SJSA1 (cell line): ENCODE measurements at regions not wholly inside any gene's neighbourhood (a gene's known extent, or its start where the extent isn't known, plus 50 kb on each side); places are given as distances from the start of the nearest gene placed in this dataset.
"Not testable (repeated sequence)": the region's sequence is repeated elsewhere in the genome, so short reads cannot be mapped to it uniquely, and the experiment has no call there.

ENCODE experiments used
- DNase-seq, 2 experiments: peaks; one replicate each; pipeline ENCODE4 v3.0.0-alpha.2; 2015 to 2020; ENCODE audit warnings: low spot score in 2 of 2, low read depth in 1 of 2
- H3K27ac ChIP-seq: fragments of 250-450 bp; sonication (Bioruptor Pico); 2 replicates; pipeline ENCODE4 v1.5.1; 2020; ENCODE audit warnings: mild to moderate bottlenecking, moderate library complexity
- H3K27me3 ChIP-seq: fragments of 250-450 bp; sonication (Bioruptor Pico); replicated peaks from 2 replicates; pipeline ENCODE4 v1.5.1; 2020; ENCODE audit warnings: mild to moderate bottlenecking, moderate library complexity
- H3K36me3 ChIP-seq: fragments of 250-450 bp; sonication (Bioruptor Pico); 2 replicates; pipeline ENCODE4 v1.5.1; 2020; ENCODE audit warnings: mild to moderate bottlenecking
- H3K4me1 ChIP-seq: fragments of 250-450 bp; sonication (Bioruptor Pico); replicated peaks from 2 replicates; pipeline ENCODE4 v1.6.1; 2021; ENCODE audit warnings: mild to moderate bottlenecking
- H3K4me3 ChIP-seq: fragments of 250-450 bp; sonication (Bioruptor Pico); 2 replicates; pipeline ENCODE4 v1.5.1; 2020; ENCODE audit warnings: mild to moderate bottlenecking
- H3K9me3 ChIP-seq: fragments of 250-450 bp; sonication (Bioruptor Pico); replicated peaks from 2 replicates; pipeline ENCODE4 v1.5.1; 2020; ENCODE audit warnings: mild to moderate bottlenecking

- H3K36me3 ChIP-seq, H3K4me1 ChIP-seq, H3K27me3 ChIP-seq, H3K9me3 ChIP-seq, H3K27ac ChIP-seq, DNase-seq, H3K4me3 ChIP-seq: not testable (repeated sequence)
Observed at GRCh38 chr14:106618471-106618951, 1092.1 kb downstream of the TMEM121 start.

DNA sequence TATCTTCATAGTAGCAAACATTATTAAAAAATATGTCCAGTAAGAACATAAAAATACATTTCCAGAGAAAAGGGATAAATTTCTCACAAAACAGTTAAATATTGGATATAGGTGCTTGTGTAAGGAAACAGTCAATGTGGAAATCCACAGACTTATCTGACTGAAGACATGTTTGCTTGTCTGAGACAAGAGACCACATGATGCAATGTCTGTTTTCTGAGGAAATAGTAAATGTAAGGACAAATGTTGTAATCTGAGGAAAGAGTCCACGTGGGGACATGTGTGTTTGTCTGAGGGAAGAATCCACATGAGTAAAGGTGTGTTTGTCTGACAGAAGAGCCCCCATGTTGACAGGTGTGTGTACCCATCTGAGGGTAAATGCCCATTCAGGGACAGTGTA lies 1093.2 kb downstream of the TMEM121 start:
- Histone ChIP-seq H3K4me3 (no peak overlapping the region), H3K9me3 (no peaks in the 10 kb centered on the region), H3K27me3 (no peaks in the 10 kb centered on the region), H3K4me1 (no peaks in the 10 kb centered on the region), H3K36me3 (no peaks in the 10 kb centered on the region), H3K27ac (no peak overlapping the region)
- no peak for DNase-seq

DNA sequence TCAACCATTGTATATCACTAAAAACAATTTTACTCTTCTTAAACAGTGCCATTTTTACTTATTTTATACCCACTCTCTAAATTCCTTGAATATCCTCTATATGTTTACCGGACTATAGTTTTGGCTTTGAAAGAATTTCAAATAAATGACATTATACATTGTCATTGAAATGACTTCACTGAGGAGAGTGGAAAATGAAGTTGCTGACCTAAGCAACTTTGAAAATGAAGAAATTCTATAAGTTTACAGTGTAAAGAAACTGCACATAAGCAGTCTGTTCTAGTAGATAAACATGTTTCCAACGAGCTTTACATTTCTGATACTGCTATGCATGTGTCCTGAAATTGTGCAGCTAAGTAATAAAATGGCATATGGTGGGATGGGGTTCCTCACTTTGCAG lies 1094.0 kb downstream of the TMEM121 start:
- Histone ChIP-seq H3K4me3 (no peak overlapping the region), H3K9me3 (no peaks in the 10 kb centered on the region), H3K27ac (no peak overlapping the region), H3K36me3 (no peaks in the 10 kb centered on the region), H3K27me3 (no peaks in the 10 kb centered on the region), H3K4me1 (no peaks in the 10 kb centered on the region)
- no peak for DNase-seq

- H3K27ac ChIP-seq: no peak overlapping the region
Observed at GRCh38 chr14:106622200-106622745, 1095.9 kb downstream of the TMEM121 start.

DNA sequence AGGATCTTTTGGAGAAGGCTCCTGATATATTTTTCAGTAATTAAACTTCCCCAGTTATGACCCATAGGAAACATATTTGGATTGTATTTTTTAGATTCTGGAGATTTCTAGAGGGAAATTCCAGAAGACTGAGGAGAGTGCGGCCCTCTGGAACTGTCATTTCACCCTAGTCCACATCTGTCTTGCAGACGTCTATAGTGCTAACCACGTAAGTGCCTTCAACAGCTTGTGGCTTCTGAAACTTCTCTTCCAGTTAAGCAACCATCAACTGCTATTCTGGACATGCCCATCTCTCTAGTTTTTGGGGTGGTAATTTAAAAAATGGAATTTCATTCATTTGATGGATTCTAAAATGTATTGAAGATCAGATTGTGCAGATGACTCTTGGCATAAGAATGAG lies 1098.8 kb downstream of the TMEM121 start:
- H3K9me3 ChIP-seq: no peaks in the 10 kb centered on the region
- H3K4me1 ChIP-seq: no peaks in the 10 kb centered on the region
- H3K4me3 ChIP-seq: no peak overlapping the region
- no peak overlapping the region for H3K27ac ChIP-seq
- H3K36me3 ChIP-seq: no peaks in the 10 kb centered on the region
- no peak for DNase-seq
- H3K27me3 ChIP-seq: no peaks in the 10 kb centered on the region

More at GRCh38 chr14:106622200-106622745, 1095.9 kb downstream of the TMEM121 start:
- Histone ChIP-seq H3K4me3 (no peak overlapping the region), H3K36me3 (no peaks in the 10 kb centered on the region), H3K4me1 (no peaks in the 10 kb centered on the region), H3K27me3 (no peaks in the 10 kb centered on the region), H3K9me3 (no peaks in the 10 kb centered on the region)
- no peak for DNase-seq

DNA sequence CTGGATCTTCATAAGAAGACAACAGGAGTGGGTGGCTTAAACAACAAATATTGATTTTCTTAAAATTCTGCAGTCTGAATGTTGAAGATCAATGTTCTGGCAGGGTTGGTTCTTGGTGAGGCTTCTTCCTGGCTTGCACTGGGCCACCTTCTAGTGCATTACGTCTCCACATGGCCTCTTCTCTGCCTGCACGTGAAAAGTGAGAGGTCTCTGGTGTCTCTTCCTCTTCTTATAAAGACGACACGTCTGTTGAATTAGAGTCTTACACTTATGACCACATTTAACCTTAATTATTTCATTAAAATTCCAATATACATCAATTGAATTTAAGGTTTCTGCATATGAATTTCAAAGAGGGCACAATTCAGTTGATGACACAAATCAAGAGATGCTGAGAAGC lies 1100.1 kb downstream of the TMEM121 start:
- H3K27me3 ChIP-seq, H3K4me1 ChIP-seq, DNase-seq, H3K27ac ChIP-seq, H3K9me3 ChIP-seq, H3K36me3 ChIP-seq, H3K4me3 ChIP-seq: not testable (repeated sequence)

GRCh38 chr14:106626942-106627588 lies 1100.7 kb downstream of the TMEM121 start:
- not testable (repeated sequence) for H3K27ac ChIP-seq, H3K4me1 ChIP-seq, H3K36me3 ChIP-seq, DNase-seq, H3K9me3 ChIP-seq, H3K4me3 ChIP-seq, H3K27me3 ChIP-seq

GRCh38 chr14:106631879-106632278 lies 1105.5 kb downstream of the TMEM121 start:
- no peaks in the 10 kb centered on the region for H3K27me3 ChIP-seq
- no peak for DNase-seq
- H3K4me1 ChIP-seq: no peaks in the 10 kb centered on the region
- no peak overlapping the region for H3K4me3 ChIP-seq
- H3K36me3 ChIP-seq: no peaks in the 10 kb centered on the region
- no peaks in the 10 kb centered on the region for H3K9me3 ChIP-seq
- H3K27ac ChIP-seq: no peak overlapping the region

GRCh38 chr14:106633721-106634120 lies 1107.3 kb downstream of the TMEM121 start:
- DNase-seq: no peak

DNA sequence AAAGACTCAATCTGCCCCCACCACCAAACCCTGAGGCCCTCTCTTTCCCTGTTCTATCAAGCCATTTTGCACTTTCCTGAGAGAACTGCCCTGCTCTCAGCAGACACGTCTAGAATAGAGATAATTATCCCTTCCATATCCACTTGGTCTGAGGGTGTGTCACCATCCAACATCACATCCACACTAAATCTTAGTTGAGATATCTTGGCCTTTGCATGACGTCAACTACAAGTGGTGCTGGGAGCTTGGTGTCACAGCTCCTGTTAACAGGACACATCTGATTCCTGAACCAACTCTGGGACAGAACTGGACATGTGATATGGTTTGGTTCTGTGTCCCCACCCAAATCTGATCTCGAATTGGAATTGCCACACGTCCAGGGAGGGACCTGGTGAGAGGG lies 1109.2 kb downstream of the TMEM121 start:
- Histone ChIP-seq H3K4me3 (no peak overlapping the region), H3K9me3 (no peaks in the 10 kb centered on the region), H3K36me3 (no peaks in the 10 kb centered on the region), H3K27ac (no peak overlapping the region), H3K27me3 (no peaks in the 10 kb centered on the region), H3K4me1 (no peaks in the 10 kb centered on the region)
- no peak for DNase-seq

More at GRCh38 chr14:106633721-106634120, 1107.3 kb downstream of the TMEM121 start:
- Histone ChIP-seq H3K4me3 (no peak overlapping the region), H3K27me3 (no peaks in the 10 kb centered on the region), H3K36me3 (no peaks in the 10 kb centered on the region), H3K4me1 (no peaks in the 10 kb centered on the region), H3K9me3 (no peaks in the 10 kb centered on the region), H3K27ac (no peak overlapping the region)

- DNase-seq, H3K9me3 ChIP-seq, H3K4me3 ChIP-seq, H3K4me1 ChIP-seq, H3K36me3 ChIP-seq, H3K27ac ChIP-seq, H3K27me3 ChIP-seq: not testable (repeated sequence)
Observed at GRCh38 chr14:106638786-106639452, 1112.5 kb downstream of the TMEM121 start.

- DNase-seq: no peak
- H3K9me3 ChIP-seq: no peaks in the 10 kb centered on the region
- no peak overlapping the region for H3K4me3 ChIP-seq
Observed at GRCh38 chr14:106642090-106642489, 1115.7 kb downstream of the TMEM121 start.

GRCh38 chr14:106642971-106643370 lies 1116.6 kb downstream of the TMEM121 start:
- H3K4me3 ChIP-seq, H3K27ac ChIP-seq, H3K9me3 ChIP-seq, H3K4me1 ChIP-seq, H3K36me3 ChIP-seq, DNase-seq, H3K27me3 ChIP-seq: not testable (repeated sequence)

More at GRCh38 chr14:106642090-106642489, 1115.7 kb downstream of the TMEM121 start:
- no peaks in the 10 kb centered on the region for H3K36me3 ChIP-seq
- H3K27ac ChIP-seq: no peak overlapping the region
- no peaks in the 10 kb centered on the region for H3K27me3 ChIP-seq
- H3K4me1 ChIP-seq: no peaks in the 10 kb centered on the region

DNA sequence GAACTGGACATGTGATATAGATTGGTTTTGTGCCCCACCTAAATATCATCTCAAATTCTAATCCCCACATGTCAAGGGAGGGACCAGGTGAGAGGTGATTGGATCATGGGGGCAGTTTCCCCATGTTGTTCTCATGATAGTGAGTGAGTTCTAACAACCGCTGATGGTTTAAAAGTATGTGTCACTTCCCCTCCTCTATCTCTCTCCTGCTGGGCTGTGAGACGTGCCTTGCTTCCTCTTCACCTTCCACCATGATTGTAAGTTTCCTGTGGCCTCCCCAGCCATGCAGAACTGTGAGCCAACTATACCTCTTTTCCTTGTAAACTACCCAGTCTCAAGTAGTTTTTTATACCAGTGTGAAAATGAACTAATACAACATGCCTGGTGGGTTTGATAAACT lies 1122.5 kb downstream of the TMEM121 start:
- not testable (repeated sequence) for H3K27ac ChIP-seq, H3K4me1 ChIP-seq, H3K4me3 ChIP-seq, H3K27me3 ChIP-seq, DNase-seq, H3K9me3 ChIP-seq, H3K36me3 ChIP-seq
